ENCODE measurements at regions not wholly inside any gene's neighbourhood (a gene's known extent, or its start where the extent isn't known, plus 50 kb on each side); places are given as distances from the start of the nearest gene placed in this dataset.

DNA sequence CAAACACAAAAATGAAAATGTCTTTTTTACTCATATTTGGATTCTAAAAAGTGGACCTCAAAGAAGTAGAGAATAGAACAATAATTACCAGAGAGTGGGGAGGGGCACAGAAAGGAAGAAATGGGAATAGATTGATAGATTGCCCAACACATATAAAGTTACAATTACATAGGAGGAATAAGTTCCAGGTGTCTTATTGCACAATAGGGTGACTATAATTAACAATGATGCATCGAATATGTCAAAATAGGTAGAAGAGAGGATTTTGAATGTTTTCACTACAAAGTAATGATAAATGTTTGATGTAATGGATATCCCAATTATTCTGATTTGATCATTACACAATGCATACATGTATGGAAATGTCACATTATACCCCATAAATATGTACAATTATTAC, 556.0 kb downstream of the CDH8 start:
- Mint-ChIP-seq H3K27me3 (ENCODE audit: low read depth) (peaks cover 4% of the 10 kb centered on the region), H3K27ac (no peak overlapping the region), H3K9me3 (peaks cover 15% of the 10 kb centered on the region), H3K4me3 (no peak overlapping the region), H3K4me1 (no peaks in the 10 kb centered on the region), H3K36me3 (ENCODE audit: low read depth) (no peaks in the 10 kb centered on the region)
- TF ChIP-seq, protein P1, sequence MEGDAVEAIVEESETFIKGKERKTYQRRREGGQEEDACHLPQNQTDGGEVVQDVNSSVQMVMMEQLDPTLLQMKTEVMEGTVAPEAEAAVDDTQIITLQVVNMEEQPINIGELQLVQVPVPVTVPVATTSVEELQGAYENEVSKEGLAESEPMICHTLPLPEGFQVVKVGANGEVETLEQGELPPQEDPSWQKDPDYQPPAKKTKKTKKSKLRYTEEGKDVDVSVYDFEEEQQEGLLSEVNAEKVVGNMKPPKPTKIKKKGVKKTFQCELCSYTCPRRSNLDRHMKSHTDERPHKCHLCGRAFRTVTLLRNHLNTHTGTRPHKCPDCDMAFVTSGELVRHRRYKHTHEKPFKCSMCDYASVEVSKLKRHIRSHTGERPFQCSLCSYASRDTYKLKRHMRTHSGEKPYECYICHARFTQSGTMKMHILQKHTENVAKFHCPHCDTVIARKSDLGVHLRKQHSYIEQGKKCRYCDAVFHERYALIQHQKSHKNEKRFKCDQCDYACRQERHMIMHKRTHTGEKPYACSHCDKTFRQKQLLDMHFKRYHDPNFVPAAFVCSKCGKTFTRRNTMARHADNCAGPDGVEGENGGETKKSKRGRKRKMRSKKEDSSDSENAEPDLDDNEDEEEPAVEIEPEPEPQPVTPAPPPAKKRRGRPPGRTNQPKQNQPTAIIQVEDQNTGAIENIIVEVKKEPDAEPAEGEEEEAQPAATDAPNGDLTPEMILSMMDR (IDR thresholded peaks at IDR 0.05; ENCODE audit: unreplicated experiment in 3 of 3): no peak

DNA sequence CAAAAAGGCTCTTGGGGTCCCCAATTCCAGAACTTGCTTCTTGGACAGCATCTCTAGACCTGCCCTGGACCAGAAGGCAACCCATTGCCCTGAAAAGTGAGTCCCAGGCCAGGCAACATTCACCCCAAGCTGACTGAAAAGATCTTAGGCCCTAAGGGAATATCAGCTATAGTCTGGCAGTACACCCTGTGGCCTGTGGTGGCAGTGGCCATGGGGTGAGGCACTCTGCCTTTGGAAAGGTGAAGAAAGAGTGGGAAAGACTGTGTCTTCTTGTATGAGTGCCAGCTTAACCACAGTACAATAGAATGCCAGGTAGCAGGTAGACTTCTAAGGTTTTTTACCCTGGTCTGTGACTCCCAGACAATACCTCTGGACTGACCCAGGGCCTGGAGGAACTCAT, 564.5 kb downstream of the CDH8 start:
- H3K4me3 Mint-ChIP-seq: no peak overlapping the region
- TF ChIP-seq, protein P1 (IDR thresholded peaks at IDR 0.05; ENCODE audit: unreplicated experiment in 3 of 3): no peak
- no peaks in the 10 kb centered on the region for H3K4me1 Mint-ChIP-seq
- H3K27ac Mint-ChIP-seq: no peak overlapping the region
- H3K36me3 Mint-ChIP-seq (ENCODE audit: low read depth): no peaks in the 10 kb centered on the region
- H3K27me3 Mint-ChIP-seq (ENCODE audit: low read depth): peaks cover 4% of the 10 kb centered on the region
- H3K9me3 Mint-ChIP-seq: peaks cover 16% of the 10 kb centered on the region

GRCh38 chr16:61471023-61471422, 565.2 kb downstream of the CDH8 start:
- Mint-ChIP-seq H3K27ac (no peak overlapping the region), H3K27me3 (ENCODE audit: low read depth) (peaks cover 4% of the 10 kb centered on the region), H3K9me3 (peaks cover 13% of the 10 kb centered on the region), H3K4me1 (no peaks in the 10 kb centered on the region), H3K36me3 (ENCODE audit: low read depth) (no peaks in the 10 kb centered on the region), H3K4me3 (no peak overlapping the region)
- TF ChIP-seq, protein P1 (IDR thresholded peaks at IDR 0.05; ENCODE audit: unreplicated experiment in 3 of 3): no peak

DNA sequence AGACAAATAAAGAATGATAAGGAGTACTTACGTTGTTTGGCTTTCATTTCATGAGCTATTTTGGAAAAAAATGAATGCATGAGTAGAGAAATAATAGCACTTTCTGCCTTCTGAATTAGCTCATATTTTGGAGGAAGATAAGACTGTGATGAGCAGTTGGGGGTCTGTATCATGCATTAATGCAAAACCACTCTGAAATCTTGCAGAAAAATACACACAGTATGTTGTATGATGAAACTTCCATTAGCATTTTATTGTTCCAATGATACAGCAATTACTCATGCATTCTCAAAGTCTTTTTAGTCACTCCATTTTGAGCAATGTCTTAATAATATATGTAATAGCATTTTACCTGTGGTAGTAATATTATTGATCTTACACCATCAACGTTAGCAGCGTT, 571.0 kb downstream of the CDH8 start:
- Mint-ChIP-seq H3K36me3 (ENCODE audit: low read depth) (no peaks in the 10 kb centered on the region), H3K27me3 (ENCODE audit: low read depth) (no peaks in the 10 kb centered on the region), H3K4me3 (no peak overlapping the region), H3K27ac (no peak overlapping the region), H3K4me1 (no peaks in the 10 kb centered on the region), H3K9me3 (peaks cover 5% of the 10 kb centered on the region)
- TF ChIP-seq, protein P1 (IDR thresholded peaks at IDR 0.05; ENCODE audit: unreplicated experiment in 3 of 3): no peak

GRCh38 chr16:61460020-61460419, 576.2 kb downstream of the CDH8 start:
- peaks cover 15% of the 10 kb centered on the region for H3K9me3 Mint-ChIP-seq
- H3K27me3 Mint-ChIP-seq (ENCODE audit: low read depth): no peaks in the 10 kb centered on the region
- TF ChIP-seq, protein P1 (IDR thresholded peaks at IDR 0.05; ENCODE audit: unreplicated experiment in 3 of 3): no peak
- H3K4me1 Mint-ChIP-seq: no peaks in the 10 kb centered on the region
- H3K4me3 Mint-ChIP-seq: no peak overlapping the region
- no peak overlapping the region for H3K27ac Mint-ChIP-seq
- no peaks in the 10 kb centered on the region for H3K36me3 Mint-ChIP-seq (ENCODE audit: low read depth)

DNA sequence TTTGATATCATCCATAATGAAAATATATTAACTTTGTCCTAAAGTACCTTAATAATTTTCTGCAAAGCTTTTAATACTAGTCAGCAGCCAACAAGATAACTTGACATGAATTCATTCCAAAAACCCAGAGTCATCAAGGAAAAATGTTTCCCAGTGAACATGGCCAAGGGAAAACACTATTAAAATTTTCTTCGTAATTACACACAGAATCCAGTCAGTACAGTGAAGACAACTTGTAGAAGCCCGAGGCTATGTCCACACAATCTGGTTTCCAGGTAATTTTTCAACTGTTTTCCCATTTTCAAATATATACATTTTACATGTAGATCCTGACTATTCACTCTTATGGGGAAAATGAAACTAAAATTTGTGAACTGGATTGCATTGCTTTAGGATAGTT, 600.9 kb downstream of the CDH8 start:
- H3K27me3 Mint-ChIP-seq (ENCODE audit: low read depth): no peaks in the 10 kb centered on the region
- peaks cover 10% of the 10 kb centered on the region for H3K4me1 Mint-ChIP-seq
- no peak overlapping the region for H3K4me3 Mint-ChIP-seq
- no peaks in the 10 kb centered on the region for H3K36me3 Mint-ChIP-seq (ENCODE audit: low read depth)
- peaks cover 2% of the 10 kb centered on the region for H3K9me3 Mint-ChIP-seq
- TF ChIP-seq, protein P1 (IDR thresholded peaks at IDR 0.05; ENCODE audit: unreplicated experiment in 3 of 3): no peak
- H3K27ac Mint-ChIP-seq: no peak overlapping the region

Measured in nephron (organoid).